K562 (cell line): ENCODE measurements at regions not wholly inside any gene's neighbourhood (a gene's known extent, or its start where the extent isn't known, plus 50 kb on each side); places are given as distances from the start of the nearest gene placed in this dataset.
A peak's percentile ranks its signal among the peaks of the same experiment; 100 is the strongest.

ENCODE experiments used
- ATAC-seq: fragments of 200-7000 bp; cut with Tn5 transposase; 3 replicates; pipeline ENCODE4 v1.9.1; 2020; ENCODE audit warnings: moderate library complexity
- BruUV-seq: library from RNA; stranded (reverse); fragments of 400-500 nt; replicated peaks from 2 replicates; lab custom pipeline; 2021; lab: Mats Ljungman, UMichigan
- CTCF ChIA-PET: fragments of 300-600 bp; formaldehyde crosslinking; extraction: SDS; loops from one replicate; lab custom pipeline; 2021; ENCODE audit warnings: low intra/inter-chr PET ratio; lab: Yijun Ruan, JAX
- POLR2A ChIA-PET: fragments of 300-600, 350-650 bp; sonication (Branson Sonifier 250); formaldehyde crosslinking; extraction: SDS; loops from one replicate; lab custom pipeline; 2021; ENCODE audit warnings: antibody characterized with exemption, inconsistent platforms; lab: Yijun Ruan, JAX
- DNase-seq, 4 experiments: peaks; one replicate each; pipeline versions ENCODE4 v3.0.0 to v3.0.0-alpha.2; 2011 to 2018; ENCODE audit warnings: low spot score in 3 of 4, mixed read lengths in 3 of 4; ENCODE audit errors: extremely low read depth in 1 of 4
- FAIRE-seq: peaks from 2 replicates; lab custom pipeline; 2011; peaks lifted over from hg19 to GRCh38; lab: Jason Lieb, UNC
- H2AFZ ChIP-seq: 2 replicates; pipeline ENCODE4 v1.6.0; 2011; ENCODE audit warnings: low read depth, low read length, control low read depth, inconsistent platforms
- H3K27ac ChIP-seq: fragments of 200-600 bp; 3 replicates; pipeline ENCODE4 v1.8.0; 2011; ENCODE audit warnings: low read depth, mild to moderate bottlenecking, control low read depth, inconsistent platforms, low read length, moderate library complexity, mixed read lengths; ENCODE audit errors: extremely low read depth
- H3K27me3 ChIP-seq, 2 experiments: fragments of 300-600 bp in 1 of 2; 2 replicates in 1 of 2; 3 replicates in 1 of 2; pipeline versions ENCODE4 v1.6.0 to v1.8.0; 2011; ENCODE audit warnings: inconsistent platforms in 2 of 2, low read length in 2 of 2, mild to moderate bottlenecking in 1 of 2, mixed read lengths in 1 of 2, moderate library complexity in 1 of 2; ENCODE audit not compliant: control insufficient read depth in 2 of 2, insufficient read depth in 2 of 2
- H3K36me3 ChIP-seq: fragments of 300-600 bp; 3 replicates; pipeline ENCODE4 v1.8.0; 2011; ENCODE audit warnings: mild to moderate bottlenecking, low read length, inconsistent platforms; ENCODE audit not compliant: control insufficient read depth, insufficient read depth
- H3K4me1 ChIP-seq, 2 experiments: fragments of 200-600 bp in 1 of 2; replicated peaks in 1 of 2; 2 replicates in 1 of 2; 3 replicates in 1 of 2; pipeline versions ENCODE4 v1.5.1 to v1.8.0; 2011; ENCODE audit warnings: inconsistent platforms in 2 of 2, low read length in 2 of 2, mild to moderate bottlenecking in 1 of 2, mixed read lengths in 1 of 2, moderate library complexity in 1 of 2; ENCODE audit not compliant: control insufficient read depth in 2 of 2, insufficient read depth in 2 of 2
- H3K4me2 ChIP-seq: 2 replicates; pipeline ENCODE4 v1.6.1; 2011; ENCODE audit warnings: low read length, control low read depth, inconsistent platforms, mixed read lengths; ENCODE audit not compliant: insufficient read depth
- H3K4me3 ChIP-seq: fragments of 200-600 bp; sonication (generic), shearing (Covaris generic); 2 replicates; pipeline ENCODE4 v1.5.1; 2016; ENCODE audit warnings: control low read depth, inconsistent platforms
- H3K79me2 ChIP-seq: fragments of 200-600 bp; 3 replicates; pipeline ENCODE4 v1.8.0; 2011; ENCODE audit warnings: low read length, inconsistent platforms; ENCODE audit not compliant: control insufficient read depth, insufficient read depth
- H3K9ac ChIP-seq, 2 experiments: 2 replicates each; pipeline versions ENCODE4 v1.6.0 to v1.6.1; 2011; ENCODE audit warnings: low read depth in 2 of 2, low read length in 2 of 2, control low read depth in 1 of 2, inconsistent platforms in 1 of 2, mild to moderate bottlenecking in 1 of 2, mixed read lengths in 1 of 2; ENCODE audit not compliant: insufficient read depth in 1 of 2
- H3K9me1 ChIP-seq: one replicate; pipeline ENCODE4 v1.6.0; 2011; ENCODE audit warnings: inconsistent platforms, mild to moderate bottlenecking, low read length, moderate library complexity; ENCODE audit not compliant: control insufficient read depth, insufficient read depth
- H3K9me3 ChIP-seq: replicated peaks from 2 replicates; pipeline ENCODE4 v1.5.1; 2011; ENCODE audit warnings: low read depth, low read length, inconsistent platforms; ENCODE audit not compliant: control insufficient read depth, insufficient read depth
- H4K20me1 ChIP-seq: replicated peaks from 2 replicates; pipeline ENCODE4 v1.6.1; 2011; ENCODE audit warnings: low read length, inconsistent platforms, mixed read lengths; ENCODE audit not compliant: control insufficient read depth, insufficient read depth
- CC2D1A ChIP-seq: fragments of 450-650 bp; IDR thresholded peaks from 2 replicates; pipeline ENCODE4 v1.6.1; 2017; ENCODE audit warnings: mild to moderate bottlenecking
- CCNT2 ChIP-seq: IDR thresholded peaks from 2 replicates; pipeline ENCODE4 v1.6.1; 2011; ENCODE audit warnings: borderline replicate concordance, low read depth, mild to moderate bottlenecking, moderate library complexity, mixed read lengths, low read length; ENCODE audit not compliant: insufficient read length; ENCODE audit errors: extremely low read depth
- CTCF ChIP-seq, 3 experiments: IDR thresholded peaks in 2 of 3; conservative IDR thresholded peaks in 1 of 3; 2 replicates each; pipeline ENCODE4 v1.5.1; 2011 to 2012; ENCODE audit warnings: low read length in 3 of 3, mild to moderate bottlenecking in 3 of 3, control low read depth in 2 of 3, improper control_type of control experiment in 1 of 3, inconsistent platforms in 1 of 3, low read depth in 1 of 3, mixed read lengths in 1 of 3, moderate library complexity in 1 of 3; ENCODE audit not compliant: insufficient read depth in 2 of 3
- HDAC2 ChIP-seq: fragments of 450-650 bp; IDR thresholded peaks from 2 replicates; pipeline ENCODE4 v1.6.1; 2016; ENCODE audit warnings: mild to moderate bottlenecking
- MCM5 ChIP-seq: fragments of 450-650 bp; IDR thresholded peaks from 2 replicates; pipeline ENCODE4 v1.6.1; 2016; ENCODE audit warnings: low read depth
- PHB2 ChIP-seq: fragments of 450-650 bp; IDR thresholded peaks from 2 replicates; pipeline ENCODE4 v1.6.1; 2017; ENCODE audit warnings: low read depth
- RBBP5 ChIP-seq: fragments of 200-600 bp; sonication (generic); IDR thresholded peaks from 2 replicates; pipeline ENCODE4 v1.6.1; 2012; ENCODE audit warnings: borderline replicate concordance, mild to moderate bottlenecking, low read length, control low read depth, inconsistent platforms; ENCODE audit not compliant: insufficient read depth, poor library complexity, severe bottlenecking
- SIRT6 ChIP-seq: IDR thresholded peaks from one replicate; pipeline ENCODE4 v1.6.1; 2012; ENCODE audit warnings: low read depth, mild to moderate bottlenecking, control low read depth, inconsistent platforms, low read length, moderate library complexity
- TSC22D4 ChIP-seq: fragments of 450-650 bp; IDR thresholded peaks from 2 replicates; pipeline ENCODE4 v1.6.1; 2016; ENCODE audit warnings: missing genetic modification characterization, missing biosample characterization, control low read depth
- ZBTB12 ChIP-seq: fragments of 250-450 bp; sonication (Bioruptor Pico); IDR thresholded peaks from 2 replicates; pipeline ENCODE4 v1.4.0; 2020
- ZNF217 ChIP-seq: sonication (generic); formaldehyde crosslinking; IDR thresholded peaks from 2 replicates; pipeline ENCODE4 v1.8.0; 2022; ENCODE audit warnings: mild to moderate bottlenecking, missing genetic modification reagents
- ZNF282 ChIP-seq: sonication (generic); formaldehyde crosslinking; IDR thresholded peaks from 2 replicates; pipeline ENCODE4 v1.8.1; 2023; ENCODE audit warnings: missing genetic modification reagents
- WGBS: fragments of 100-300 bp; shearing (Covaris generic); methylation state at CpG from one replicate; pipeline ENCODE4 v1.1.6; 2016; ENCODE audit warnings: low coverage, mixed read lengths; ENCODE audit not compliant: insufficient coverage; ENCODE audit errors: missing lambda C conversion rate; 5-methylcytosine and 5-hydroxymethylcytosine counted together
- in situ Hi-C: fragments of 300-500 bp; cut with MboI; formaldehyde crosslinking; loops from 4 replicates; pipeline ENCODE4 v1.15.0; 2018; ENCODE audit warnings: inconsistent platforms, mixed read lengths
- intact Hi-C: fragments of 100-400 bp; cut with micrococcal nuclease; formaldehyde crosslinking; loops from 2 replicates; pipeline ENCODE4 v1.14.2; 2022

- BruUV-seq: no TSS peak
- Histone ChIP-seq H3K4me2 (no peak overlapping the region), H3K27me3 (no peaks in the 10 kb centered on the region), H3K9me3 (no peaks in the 10 kb centered on the region), H2AFZ (no peak overlapping the region), H3K4me1 (no peaks in the 10 kb centered on the region), H4K20me1 (no peaks in the 10 kb centered on the region), H3K79me2 (no peaks in the 10 kb centered on the region), H3K9me1 (no peaks in the 10 kb centered on the region), H3K4me3 (no peak overlapping the region), H3K36me3 (no peaks in the 10 kb centered on the region), H3K9ac (no peak overlapping the region), H3K27ac (no peak overlapping the region)
- FAIRE-seq: no peak
- ChIA-PET CTCF (interaction anchor here (1.0 kb wide), 1 partner anchor 490 kb away, joined by 3 read pairs; no protein-coding TSS in a partner anchor), POLR2A (interaction anchor here (0.6 kb wide), 1 partner anchor 1275 kb away, joined by 3 read pairs; no protein-coding TSS in a partner anchor)
- no peak for ATAC-seq
- in situ Hi-C loops: no loop called here
- intact Hi-C loops: loop anchor here (2.0 to 10.0 kb wide), 2 partner anchors 491 to 1475 kb away; no protein-coding TSS in a partner anchor
- DNase-seq: peak in 1 of 4 experiments; percentile 3
- peak in 1 of 3 experiments; percentile 28; a peak in 2 of 6 replicates for TF ChIP-seq CTCF (IDR thresholded peaks at IDR 0.05 in 2 of 3, conservative IDR thresholded peaks at IDR 0.05 in 1 of 3; ENCODE audit: insufficient read depth in 2 of 3, low read depth in 1 of 3, low read length in 3 of 3)
- TF ChIP-seq ZNF282: no peak
- WGBS: 4% methylated on average over 2 of the region's 2 CpGs
Measured at GRCh38 chr3:181210275-181210674, 220.7 kb upstream of the DNAJC19 start.

- H3K4me1 ChIP-seq: no peaks in the 10 kb centered on the region
- in situ Hi-C loops (no loop called here), intact Hi-C loops (no loop called here)
- H3K9ac ChIP-seq: no peak overlapping the region
- no peaks in the 10 kb centered on the region for H3K9me1 ChIP-seq
- 0% methylated on average over 2 of the region's 2 CpGs for WGBS
- DNase-seq (no peak), FAIRE-seq (no peak), ATAC-seq (no peak)
- no peaks in the 10 kb centered on the region for H3K79me2 ChIP-seq
- H3K4me2 ChIP-seq: no peak overlapping the region
- H3K36me3 ChIP-seq: no peaks in the 10 kb centered on the region
- no peak overlapping the region for H3K4me3 ChIP-seq
- BruUV-seq: no TSS peak
- H2AFZ ChIP-seq: no peak overlapping the region
- H3K27ac ChIP-seq: no peak overlapping the region
- ChIA-PET POLR2A (no interaction called here), CTCF (no interaction called here)
- H3K27me3 ChIP-seq: no peaks in the 10 kb centered on the region
- H4K20me1 ChIP-seq: no peaks in the 10 kb centered on the region
- H3K9me3 ChIP-seq: no peaks in the 10 kb centered on the region
- no peak for TF ChIP-seq HDAC2
- no peak for TF ChIP-seq RBBP5
- TF ChIP-seq ZNF217 (CRISPR knock-in tag): no peak
- TF ChIP-seq ZBTB12 (CRISPR knock-in tag): no peak
- TF ChIP-seq SIRT6: no peak
- no peak for TF ChIP-seq CCNT2
- TF ChIP-seq PHB2: no peak
- TF ChIP-seq MCM5: no peak
- no peak for TF ChIP-seq TSC22D4 (tag)
- TF ChIP-seq CC2D1A: no peak
Measured at GRCh38 chr3:181189556-181189955, 200.0 kb upstream of the DNAJC19 start.
